GDM1 (cell line): ENCODE measurements at regions not wholly inside any gene's neighbourhood (a gene's known extent, or its start where the extent isn't known, plus 50 kb on each side); places are given as distances from the start of the nearest gene placed in this dataset.

ENCODE experiments used
- DNase-seq: peaks from one replicate; lab custom pipeline; 2025; lab: John Stamatoyannopoulos, UW

- no peak for DNase-seq
These were observed 170.1 kb upstream of the PITX1 start for GRCh38 chr5:135204151-135204600.

GRCh38 chr5:135203593-135204036 lies 169.6 kb upstream of the PITX1 start:
- DNase-seq: no peak

GRCh38 chr5:135203019-135203418 lies 169.0 kb upstream of the PITX1 start:
- no peak for DNase-seq

GRCh38 chr5:135199919-135200318 lies 165.9 kb upstream of the PITX1 start:
- DNase-seq: no peak

- DNase-seq: no peak
These were observed 162.5 kb upstream of the PITX1 start for GRCh38 chr5:135196483-135196882.

GRCh38 chr5:135195270-135195608 lies 161.2 kb upstream of the PITX1 start:
- no peak for DNase-seq

DNA sequence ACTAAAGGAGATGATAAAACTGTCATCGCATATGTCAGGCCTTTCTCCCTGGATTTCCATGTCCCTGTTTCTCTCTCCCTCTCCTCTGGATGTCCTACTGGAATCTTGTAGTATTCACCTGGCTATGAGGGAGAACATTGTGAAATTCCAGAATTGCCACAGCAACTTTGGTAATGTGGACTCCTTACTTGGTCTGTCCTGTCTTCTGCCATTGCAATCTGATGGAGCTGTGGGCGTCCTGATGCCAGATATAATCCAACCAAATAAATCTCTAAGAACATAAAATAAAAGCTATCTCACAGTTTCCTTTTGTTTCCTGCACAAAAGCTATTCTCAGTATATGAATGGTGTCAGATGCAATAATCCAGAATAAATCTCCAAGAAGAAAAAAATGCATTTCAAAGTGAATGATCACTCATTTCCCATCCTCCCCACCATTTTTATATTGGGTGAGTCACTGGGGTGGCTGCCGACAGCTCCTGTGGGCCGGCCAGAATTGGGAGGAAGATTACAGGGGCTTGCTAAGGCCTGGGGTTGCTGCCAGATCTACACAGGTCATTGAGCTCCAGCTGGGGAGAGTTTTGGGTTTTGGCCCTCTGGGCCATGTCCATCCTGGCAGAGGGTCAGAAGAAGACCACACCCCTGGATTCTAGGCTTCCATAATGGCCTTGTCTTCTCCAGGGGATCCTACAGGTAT lies 160.7 kb upstream of the PITX1 start:
- DNase-seq: no peak

DNA sequence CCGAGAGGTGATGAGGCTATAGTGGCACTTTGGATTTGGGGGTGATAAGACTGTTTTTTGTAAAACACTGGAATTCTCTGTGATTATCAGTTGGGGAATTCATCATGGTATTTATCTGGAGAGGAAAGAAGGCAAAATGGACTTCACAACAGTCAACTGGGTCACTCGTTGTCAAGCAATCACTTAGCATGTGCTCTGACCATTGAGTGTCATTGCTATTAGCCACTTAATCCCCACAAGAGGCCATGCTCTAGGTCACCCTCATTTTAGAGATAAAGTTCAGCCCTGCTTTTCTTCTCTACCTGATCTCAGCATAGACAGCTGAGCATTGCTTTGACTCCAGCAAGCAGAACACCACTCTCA lies 160.1 kb upstream of the PITX1 start:
- DNase-seq: no peak

- no peak for DNase-seq
These were observed 159.4 kb upstream of the PITX1 start for GRCh38 chr5:135193213-135194125.

DNA sequence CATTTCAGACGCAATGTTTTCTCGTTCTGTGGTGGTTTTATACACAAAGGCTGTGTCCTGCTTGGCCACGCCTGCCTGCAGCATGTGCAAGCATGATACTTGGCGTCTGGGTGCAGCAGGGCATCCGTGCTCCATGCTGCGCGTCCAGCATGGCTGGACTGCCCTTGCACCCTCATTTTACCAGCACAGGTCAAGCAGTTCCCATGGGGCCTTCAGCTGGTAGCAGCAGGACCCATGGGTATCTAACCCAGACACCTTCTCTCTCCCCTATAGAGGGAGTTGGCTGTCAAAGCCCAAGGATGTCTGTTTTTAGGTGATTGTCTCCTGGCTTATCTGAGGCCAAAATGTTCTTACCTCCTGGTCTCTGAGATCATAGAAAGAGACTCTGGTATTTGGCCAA lies 158.3 kb upstream of the PITX1 start:
- DNase-seq: no peak

GRCh38 chr5:135191084-135191826 lies 157.2 kb upstream of the PITX1 start:
- peak; percentile 36 for DNase-seq

DNA sequence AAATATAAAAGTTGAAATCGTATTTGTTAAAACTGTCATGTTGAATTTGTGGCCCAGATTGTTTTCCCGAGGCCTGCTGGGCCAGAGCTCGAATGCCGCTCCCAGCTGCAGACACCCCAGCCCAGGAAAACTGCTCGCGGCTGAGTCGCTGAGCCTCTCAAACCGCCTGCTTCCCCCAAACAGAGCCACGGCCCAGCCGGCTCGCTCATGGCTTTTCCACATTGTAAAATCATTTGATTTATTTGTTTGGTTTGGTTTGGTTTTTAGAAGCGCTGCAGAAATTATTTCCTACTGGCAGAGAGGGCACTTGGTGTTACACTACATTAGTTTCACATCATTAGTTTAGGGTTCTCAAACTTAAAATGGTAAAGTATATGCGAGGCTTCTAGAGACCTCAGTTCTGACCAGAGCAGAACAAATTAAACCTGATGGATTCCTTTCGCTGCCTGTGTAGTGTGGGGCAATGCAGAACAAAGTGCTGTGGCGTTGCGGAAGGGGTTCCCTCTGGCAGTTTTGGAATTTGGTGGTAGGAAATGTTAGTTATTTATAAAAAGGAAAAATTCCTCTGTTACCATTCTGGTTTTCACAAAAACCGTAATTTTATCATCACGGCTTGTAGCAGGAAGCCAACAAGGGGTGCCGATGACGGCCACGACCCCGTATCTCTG lies 156.5 kb upstream of the PITX1 start:
- DNase-seq: no peak

- DNase-seq: no peak
These were observed 155.0 kb upstream of the PITX1 start for GRCh38 chr5:135189024-135189423.

DNA sequence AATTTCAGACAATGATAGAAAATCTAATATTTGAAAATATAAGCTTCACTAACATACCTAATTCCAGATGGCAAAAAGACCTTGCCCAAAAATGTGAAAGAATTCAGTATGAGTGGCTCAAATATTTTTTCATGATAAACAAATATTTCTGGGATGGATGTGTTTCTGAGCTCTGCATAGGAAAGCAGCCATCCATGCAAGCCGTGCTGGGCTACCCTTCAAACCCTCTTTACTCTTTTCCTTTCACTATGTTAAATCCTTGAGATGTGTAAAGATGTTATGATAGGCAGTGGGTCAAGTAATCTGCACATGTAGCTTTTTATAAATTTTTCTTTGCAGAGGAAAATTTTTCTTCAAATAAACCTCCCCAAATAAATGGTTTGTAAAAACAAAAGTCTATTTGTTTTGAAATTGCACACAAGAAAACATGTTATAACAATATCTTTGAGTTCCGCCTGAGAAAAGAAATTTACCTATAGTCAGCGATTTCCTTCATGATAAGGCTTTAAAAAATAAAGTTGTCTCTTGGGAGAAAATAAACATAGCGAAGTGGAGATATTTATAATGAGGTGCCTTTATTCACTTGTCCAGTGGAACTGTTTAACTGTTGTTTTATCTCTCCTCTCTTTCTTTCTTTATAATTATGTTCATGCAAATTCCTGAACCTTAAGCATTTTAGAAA lies 154.3 kb upstream of the PITX1 start:
- DNase-seq: no peak

GRCh38 chr5:135186662-135187522 lies 152.9 kb upstream of the PITX1 start:
- no peak for DNase-seq

DNA sequence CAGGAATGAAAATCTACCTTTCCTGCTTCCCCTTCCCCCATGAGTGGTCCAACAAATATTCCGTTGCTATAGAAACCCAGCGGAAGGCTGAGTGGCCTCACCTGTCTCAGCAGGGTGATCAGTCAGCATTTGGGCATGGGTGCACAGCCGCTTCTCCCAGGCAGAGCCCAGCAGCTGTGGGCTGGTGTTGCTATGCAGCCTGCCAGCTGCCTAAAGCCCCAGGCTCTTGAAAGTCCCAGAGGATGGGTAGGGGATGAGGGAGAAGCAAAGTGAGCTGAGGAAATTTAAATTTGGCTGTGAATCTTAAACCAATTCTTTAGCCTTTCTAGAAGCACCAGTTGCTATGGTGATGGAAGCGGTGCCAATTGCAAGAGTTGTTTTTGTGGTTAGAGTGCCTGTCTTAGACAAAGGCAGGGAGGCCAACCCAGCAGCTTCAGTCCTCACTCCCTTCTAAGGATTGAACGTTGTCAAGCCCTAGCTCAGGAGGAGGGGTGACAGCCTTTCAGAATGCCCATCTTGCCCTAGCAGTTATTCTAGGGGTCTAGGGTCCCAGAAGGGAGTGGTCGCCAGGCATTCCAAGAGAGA lies 151.5 kb upstream of the PITX1 start:
- no peak for DNase-seq

- DNase-seq: no peak
These were observed 150.6 kb upstream of the PITX1 start for GRCh38 chr5:135184646-135185045.

DNA sequence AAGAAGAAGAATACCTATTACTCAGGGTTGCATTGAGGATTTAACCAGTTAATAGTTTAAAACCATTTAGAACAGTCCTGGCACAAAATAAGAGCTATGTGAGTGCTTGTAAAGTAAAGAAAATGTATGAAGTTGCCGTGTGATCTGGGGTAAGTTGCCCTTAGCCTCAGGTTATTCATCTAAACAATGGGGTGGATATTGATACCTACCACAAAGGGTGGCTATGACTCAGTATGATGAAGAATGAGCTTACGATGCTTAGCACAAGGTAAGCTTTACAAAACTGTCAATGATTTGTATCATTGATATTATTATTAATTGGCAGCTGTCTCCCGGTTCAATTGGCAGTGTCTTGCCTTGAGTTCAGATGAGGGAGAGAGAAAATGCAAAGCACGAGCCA lies 149.4 kb upstream of the PITX1 start:
- DNase-seq: no peak

DNA sequence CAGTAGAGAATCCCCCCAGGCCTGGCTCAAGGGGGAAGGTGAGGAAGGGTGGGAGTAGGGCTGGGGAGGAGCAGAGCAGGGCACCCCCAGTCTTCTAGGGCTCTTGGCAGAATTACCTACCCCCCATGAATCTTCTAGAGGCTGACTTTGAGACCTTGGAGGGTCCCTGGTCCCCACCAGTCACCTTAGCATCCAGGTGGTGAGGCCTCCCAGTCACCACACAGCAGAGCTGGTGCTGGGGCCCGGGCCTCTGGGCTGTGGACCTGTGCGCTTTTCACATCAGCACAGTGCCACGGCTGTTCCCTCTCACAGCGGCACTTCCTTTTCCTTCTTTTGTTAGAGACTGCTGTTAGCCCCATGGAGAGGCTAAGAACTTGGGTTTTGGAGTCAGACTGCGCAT lies 148.6 kb upstream of the PITX1 start:
- DNase-seq: no peak

GRCh38 chr5:135181653-135182052 lies 147.6 kb upstream of the PITX1 start:
- no peak for DNase-seq
